Activated CD4-positive, alpha-beta T cell treated with anti-CD3 and anti-CD28 coated beads, Interleukin-2, Interleukin-6, amounts not matched to agents 100 ng/mL and 50 ng/mL, durations not matched to agents 16 hours and 8 hours (primary cell): ENCODE measurements at regions not wholly inside any gene's neighbourhood (a gene's known extent, or its start where the extent isn't known, plus 50 kb on each side); places are given as distances from the start of the nearest gene placed in this dataset.

ENCODE experiments used
- DNase-seq: peaks from one replicate; pipeline ENCODE4 v3.0.0-alpha.2; 2020

DNA sequence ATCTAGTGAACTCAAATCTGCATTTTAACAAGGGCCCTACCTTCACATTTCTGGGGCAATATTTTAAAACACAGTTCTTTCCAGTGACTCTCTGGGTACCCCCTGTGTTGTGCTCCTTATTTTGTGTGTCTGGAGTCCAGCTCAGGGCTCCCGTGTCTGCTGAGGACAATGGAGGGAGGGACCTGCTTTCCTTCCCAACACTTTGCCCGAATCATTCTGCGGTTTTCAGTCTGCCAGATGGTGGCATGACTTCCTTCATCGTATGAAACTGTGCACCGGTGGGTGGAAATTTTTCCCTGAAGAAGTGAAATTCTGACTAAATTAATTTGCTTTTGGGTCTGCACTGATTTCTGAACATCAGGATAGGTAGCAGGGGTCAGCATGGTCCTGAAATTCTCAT lies 153.6 kb upstream of the CD180 start:
- no peak for DNase-seq

DNA sequence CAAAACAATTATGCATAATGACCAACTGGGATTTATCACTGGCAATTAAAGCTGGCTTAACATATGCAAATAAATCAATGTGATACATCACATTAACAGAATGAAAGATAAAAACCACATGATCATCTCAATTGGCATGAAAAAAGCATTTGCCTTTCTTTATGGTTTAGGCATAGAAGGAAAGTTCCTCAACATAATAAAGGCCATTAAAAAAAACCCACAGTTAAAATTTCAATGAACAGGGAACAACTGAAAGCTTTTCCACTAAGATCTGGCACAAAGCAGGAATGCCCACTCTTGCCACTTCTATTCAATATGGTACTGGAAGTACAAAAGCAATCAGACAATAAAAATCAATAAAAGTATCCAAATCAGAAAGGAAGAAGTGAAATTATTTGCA lies 151.2 kb upstream of the CD180 start:
- DNase-seq = no peak

DNA sequence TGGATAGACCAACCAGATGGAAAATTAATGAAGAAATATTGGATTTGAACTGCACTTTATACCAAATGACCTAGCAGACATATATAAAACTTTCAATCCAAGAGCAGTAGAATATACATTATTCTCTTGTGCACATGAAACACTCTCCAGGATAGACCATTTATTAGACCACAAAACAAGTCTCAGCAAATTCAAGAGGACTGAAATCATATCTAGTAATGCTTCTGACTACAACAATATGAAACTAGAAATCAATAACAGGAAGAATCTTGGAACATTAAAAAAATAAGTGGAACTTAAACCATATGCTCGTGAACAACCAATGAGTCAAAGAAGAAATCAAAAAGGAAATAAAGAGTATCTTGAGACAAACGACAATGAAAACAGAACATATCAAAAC lies 150.0 kb upstream of the CD180 start:
- DNase-seq = no peak

DNA sequence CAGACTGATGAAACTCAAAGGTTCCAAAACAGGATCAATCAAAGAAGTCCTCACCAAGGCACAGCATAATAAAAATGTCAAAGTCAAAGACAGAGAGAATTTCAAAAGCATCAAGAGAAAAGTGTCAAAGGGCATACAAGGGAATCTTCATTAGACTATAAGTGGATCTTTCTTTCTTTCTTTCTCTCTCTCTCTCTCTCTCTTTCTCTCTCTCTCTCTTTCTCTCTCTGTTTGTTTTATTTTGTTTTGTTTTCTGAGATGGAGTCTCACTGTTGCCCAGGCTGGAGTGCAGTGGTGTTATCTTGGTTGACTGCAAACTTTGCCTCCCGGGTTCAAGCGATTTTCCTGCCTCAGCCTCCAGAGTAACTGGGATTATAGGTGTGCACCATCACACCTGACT lies 148.3 kb upstream of the CD180 start:
- DNase-seq = no peak

DNA sequence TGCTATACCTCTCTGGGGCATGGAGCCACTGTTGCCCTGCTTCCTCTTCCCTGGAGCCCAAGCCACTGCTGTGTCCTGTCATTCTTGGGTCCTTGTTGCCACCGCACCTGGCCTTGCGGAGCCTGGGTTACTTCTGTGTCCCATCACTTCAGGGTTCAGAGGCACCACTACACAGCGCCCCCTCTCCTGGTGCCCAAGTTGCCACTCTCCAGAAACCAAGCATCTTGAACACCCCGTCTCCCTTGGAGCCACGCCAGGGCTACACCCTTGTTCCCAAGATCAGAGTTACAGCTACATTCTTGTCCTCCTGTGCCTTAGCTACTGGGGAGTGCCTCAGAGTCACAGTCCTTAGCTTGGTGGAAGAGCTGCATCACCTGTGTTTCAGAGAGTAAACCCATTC lies 147.2 kb upstream of the CD180 start:
- DNase-seq = no peak

DNA sequence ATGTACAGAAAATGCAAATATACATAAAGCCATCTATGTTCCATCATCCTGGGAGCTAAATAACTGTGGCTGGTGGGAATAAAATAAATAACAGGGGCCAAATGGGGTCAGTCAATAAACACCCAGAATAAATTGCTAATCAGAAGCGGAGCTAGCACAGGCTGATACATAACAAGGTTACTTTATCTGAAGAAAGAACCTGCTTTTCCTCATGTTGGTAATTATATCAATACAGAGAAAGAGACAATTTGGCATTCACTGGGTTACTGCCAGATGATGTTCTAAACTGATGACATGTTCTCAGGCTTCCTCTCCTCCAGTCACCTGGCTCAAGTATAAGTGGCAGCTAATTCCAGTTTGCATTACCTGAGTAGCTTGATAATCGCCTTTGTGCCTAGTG lies 144.9 kb upstream of the CD180 start:
- DNase-seq = no peak

DNA sequence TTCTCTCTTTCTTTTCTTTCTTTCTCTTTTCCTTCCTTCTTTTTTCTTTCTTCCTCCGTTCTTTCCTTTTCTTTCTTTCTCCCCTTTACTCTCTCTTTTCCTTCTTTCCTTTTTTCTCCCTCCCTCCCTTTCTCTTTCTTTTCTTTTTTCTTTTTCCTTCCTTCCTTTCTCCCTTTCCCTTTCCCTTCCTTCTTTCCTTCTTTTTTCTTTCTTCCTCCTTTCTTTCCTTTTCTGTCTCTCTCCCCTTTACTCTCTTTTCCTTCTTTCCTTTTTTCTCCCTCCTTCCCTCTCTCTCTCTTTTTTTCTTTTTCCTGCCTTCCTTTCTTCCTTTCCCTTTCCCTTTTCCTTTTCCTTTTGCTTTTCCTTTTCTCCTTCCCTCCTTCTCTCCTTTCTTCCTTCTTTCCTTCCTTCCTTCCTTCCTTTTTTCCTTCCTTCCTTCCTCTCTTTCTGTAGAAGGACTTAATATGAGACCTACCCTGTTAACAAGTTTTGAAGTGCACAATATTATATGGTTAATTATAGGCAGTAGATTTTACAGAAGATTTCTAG lies 142.7 kb upstream of the CD180 start:
- DNase-seq = no peak

DNA sequence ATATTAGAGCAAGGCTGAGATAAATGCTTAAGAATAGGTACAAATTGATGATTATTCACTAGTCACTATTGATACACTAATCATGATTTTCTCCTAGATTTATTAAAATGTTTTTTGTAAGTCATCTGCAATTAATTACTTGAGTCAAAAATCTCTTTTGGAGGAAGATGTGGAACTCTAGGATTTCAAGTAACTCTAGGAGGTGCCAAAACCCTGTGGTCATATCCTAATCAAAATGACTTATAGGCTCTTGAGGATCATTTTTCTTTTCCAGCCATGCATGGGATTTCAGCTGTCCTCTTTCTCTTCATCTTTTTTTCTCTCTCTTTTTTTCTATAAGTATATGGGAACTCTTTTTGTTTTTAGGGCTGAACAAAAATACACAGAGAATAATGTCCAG lies 141.8 kb upstream of the CD180 start:
- DNase-seq = no peak

DNA sequence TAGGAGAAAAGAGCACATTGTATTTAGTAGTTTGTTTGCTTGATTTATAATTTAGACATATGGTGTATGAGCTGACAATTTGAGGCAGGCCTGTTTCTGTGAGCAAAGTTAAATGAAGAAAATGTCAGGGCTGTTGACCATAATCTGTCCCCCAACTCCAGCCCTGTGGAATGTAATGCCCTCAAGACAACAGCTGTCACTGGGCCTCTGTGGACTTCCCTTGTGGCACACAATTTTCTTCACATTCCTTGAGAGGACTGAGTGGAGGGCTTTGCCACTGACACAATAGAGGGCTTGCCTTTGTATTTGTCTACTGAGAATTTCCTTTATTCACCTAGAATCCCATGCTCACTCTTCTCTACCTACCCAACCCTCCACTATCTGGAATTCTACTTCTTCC lies 141.2 kb upstream of the CD180 start:
- no peak for DNase-seq

DNA sequence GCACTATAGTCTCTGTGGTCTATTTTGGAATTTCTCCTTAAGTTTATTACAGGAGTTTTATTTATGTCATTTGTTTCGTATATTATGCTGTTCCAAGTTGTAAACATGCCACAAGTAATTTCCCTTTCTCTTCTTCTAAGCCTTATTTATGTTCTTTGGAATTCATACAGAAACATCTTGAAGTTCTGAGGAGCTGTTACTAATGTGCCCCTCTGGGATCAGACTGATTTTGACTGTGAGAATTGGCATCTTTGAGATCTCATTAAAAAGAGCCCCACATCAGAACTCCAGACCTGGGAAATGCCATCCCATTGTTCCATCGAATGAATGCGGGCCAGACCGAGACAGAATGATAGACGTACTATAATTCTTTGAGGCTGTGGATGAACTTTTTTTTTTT lies 138.8 kb upstream of the CD180 start:
- no peak for DNase-seq

DNA sequence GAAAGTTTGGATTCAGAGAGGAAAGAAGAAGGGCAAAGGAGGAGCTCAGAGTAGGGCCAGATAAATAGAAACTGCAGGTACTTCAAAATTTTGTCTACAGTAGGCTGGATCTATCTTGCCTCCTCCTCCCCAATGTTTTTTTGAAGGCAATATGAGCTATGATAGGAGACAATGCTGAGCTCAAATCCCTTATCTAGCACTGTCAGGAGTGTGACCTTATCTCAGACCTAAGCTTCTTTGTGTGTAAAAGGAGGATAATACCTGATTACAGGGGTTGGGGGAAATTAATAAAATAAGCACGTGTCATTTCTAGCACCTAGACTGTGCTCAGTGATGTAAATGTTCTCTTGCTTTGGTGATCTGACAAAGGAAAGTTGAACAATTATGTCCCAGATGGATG lies 137.8 kb upstream of the CD180 start:
- no peak for DNase-seq

DNA sequence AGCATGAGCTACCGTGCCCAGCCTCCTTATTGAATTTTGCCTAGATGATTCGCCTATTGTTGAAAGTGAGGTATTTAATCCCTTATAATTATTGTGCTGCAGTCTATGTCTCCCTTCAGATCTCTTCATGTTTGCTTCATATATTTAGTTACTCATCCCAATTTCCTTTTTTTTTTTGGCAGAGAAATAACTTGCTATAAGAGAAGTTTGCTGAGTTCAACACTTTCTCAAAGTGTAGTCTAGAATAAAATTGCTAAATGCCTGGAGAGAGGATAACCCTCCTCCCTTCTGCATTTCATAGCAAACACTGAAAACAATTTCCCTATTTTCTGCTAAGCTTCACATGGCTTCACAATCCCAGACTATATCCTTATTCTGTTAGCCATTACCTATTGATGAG lies 136.6 kb upstream of the CD180 start:
- no peak for DNase-seq

DNA sequence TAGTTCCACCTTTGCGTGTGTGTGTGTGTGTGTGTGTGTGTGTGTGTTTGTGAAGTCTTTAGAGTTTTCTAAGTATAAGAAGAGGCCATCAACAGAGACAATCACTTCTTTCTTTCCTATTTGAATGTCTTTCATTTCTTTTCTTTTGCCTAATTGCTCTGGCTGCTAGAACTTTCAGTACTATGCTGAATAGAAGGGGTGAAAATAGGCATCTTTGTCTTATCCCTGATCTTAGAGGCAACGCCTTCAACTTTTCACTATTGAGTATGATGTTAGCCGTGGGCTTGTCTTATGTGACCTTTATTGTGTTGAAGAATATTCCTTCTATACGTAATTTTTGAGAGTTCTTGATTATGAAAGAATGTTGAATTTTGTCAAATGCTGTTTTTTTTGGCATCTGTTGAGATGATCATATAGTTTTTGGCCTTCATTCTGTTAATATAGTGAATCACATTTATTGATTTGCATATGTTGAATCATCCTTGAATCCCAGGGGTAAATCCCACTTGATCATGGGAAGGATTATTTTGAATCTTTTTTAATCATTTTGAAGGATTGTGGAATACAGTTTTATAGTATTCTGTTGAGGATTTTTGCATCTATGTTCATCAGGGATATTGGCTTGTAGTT lies 134.8 kb upstream of the CD180 start:
- DNase-seq = no peak

DNA sequence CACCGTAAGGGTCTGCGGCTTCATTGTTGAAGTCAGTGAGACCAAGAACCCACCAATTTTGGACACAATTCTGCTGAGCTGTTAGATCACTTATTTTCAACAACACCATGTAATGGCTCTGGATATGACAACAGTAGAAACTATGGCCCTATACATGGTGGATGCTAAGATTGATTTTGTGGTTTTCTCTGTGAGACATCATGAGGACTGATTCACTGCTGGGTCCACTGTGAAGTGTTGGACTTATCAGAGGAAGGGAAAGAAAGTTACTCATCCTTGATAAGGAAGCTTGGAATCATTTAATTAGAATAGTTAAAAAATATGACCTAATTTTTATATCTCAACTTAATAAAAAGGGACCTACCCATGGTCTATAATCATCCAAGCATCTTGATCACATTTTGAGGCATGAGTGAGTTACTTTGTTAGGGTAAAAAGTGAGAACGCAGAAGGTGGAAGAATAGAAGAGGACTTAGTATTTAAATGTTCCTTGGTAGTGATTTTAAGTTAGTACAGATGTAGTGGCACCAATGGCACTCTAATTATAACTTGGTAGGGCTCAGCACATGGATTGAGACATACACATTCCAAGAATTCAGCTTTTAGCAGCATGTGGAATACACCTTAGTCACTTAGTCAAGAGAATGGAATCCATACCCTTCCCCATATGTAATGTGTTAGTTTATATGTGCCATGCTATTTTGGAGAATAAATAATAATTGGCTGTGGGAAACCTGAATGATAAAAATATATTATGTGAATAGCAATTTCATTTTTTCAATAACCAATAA lies 123.5 kb upstream of the CD180 start:
- no peak for DNase-seq

DNA sequence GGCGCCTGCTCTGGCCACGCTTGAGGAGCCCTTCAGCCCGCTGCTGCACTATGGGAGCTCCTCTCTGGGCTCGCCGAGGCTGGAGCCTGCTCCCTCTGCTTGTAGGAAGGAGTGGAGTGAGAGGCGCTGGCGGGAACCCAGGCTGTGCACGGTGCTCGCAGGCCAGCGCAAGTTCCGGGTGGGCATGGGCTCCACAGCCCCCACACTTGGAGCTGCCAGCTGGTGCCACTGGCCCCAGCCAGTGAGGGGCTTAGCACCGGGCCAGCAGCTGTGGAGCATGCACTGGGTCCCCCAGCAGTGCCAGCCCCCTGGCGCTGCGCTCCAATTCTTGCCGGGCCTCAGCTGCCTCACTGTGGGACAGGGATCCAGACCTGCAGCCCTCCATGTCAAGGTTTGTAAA lies 122.1 kb upstream of the CD180 start:
- no peak for DNase-seq

DNA sequence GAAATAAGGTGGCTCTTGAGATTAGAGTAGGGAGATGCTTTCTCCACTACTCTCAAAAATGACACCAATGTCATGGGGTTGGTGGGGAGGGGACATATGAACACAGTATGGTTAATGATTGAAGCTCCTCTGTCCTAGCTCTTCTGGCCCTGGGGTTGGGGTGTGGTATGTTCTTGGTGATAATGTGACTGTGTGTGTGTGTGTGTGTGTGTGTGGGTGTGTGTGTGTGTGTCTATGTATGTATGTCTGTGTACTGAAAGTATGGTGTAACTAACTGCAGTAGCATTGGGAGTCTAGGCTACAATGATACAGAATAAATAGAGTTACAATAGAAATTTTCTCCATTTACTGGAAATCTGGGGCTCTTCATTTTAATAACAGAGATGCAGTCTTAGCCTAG lies 121.0 kb upstream of the CD180 start:
- DNase-seq = no peak

DNA sequence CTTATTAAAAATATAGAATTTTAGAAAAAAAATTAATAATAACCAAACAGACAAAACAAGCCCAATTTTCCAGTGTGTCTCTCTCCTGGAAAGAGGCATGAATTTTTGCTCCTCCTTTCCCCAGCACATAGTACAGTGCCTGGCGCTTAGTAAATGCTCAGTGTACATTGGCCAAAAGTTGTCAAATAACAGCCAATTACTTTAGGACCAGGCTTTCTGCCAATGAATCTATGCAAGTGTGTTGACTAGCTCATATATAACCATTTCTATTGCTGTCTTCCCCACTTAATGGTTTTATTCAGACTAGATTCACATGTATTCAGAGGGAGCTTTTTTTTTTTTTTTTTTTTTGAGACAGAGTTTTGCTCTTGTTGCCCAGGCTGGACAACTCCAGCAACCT lies 120.1 kb upstream of the CD180 start:
- no peak for DNase-seq

DNA sequence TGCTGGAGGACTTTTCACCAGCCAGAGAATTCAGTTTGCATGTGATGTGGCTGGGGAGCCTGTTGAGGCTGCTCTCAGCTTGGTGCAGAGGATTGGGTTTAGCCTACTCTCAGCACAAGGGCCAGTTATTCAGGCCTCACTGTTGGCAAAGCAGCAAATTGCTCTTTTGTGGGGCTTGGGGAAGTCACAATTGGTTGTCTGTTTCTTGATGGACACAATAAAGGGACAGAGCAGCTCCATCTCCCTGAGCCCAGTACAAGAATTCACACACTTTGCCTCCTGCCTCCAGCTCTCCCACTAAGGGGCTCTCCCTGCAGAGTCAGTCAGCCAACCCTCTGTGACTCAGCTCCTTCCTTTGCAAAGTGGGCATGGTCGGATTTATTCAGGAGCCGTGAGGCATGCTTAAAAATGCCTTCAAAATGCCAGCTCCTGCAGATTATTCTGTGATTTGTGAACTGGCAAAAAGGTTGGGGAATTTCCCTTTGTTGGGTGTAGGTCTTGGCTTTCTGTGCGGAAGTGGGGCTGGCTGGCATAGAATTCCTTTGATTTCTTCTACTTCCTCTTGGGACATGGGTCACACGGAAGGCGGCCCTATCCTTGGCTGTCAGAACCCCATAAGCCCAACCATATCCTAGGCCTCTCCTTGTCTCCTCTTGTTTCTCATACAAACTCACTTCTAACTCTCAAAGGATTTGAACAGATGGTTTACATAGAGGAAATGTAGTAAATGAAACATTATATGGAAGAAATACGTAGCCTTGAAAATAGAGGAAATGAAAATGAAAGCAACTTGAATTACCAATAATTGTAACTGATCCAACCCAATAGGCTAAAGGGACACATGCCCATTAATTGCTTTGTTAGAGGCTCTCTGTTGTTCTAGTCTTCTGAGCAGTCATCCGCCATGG lies 118.7 kb upstream of the CD180 start:
- no peak for DNase-seq

DNA sequence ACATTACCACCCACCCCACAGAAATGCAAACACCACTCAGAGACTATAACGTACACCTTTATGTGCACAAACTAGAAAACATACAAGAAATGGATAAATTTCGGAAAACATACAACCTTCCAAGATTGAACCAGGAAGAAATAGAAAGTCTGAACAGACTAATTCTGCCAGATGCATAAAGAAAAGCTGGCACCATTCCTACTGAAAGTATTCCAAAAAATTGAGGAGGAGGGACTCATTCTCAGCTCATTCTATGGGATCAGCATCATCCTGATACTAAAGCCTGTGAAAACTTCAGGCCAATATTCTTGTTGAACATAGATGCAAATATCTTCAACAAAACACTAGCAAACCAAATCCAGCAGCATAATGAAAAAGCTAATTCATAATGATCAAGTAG lies 115.1 kb upstream of the CD180 start:
- DNase-seq = no peak

DNA sequence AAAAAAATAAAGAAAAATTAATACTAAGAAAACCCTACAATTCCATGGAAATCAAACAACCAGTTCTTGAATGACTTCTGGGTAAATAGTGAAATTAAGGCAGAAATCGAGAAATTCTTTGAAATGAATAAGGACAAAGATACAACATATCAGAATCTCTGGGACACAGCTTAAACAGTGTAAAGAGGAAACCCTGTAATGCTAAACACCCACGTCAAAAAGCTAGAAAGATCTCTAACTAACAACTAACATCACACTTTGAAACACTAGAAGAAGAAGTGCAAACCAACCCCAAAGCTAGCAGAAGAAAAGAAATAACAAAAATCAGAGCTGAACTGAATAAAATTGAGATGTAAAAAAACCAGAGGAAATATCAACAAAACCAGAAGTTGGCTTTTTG lies 114.6 kb upstream of the CD180 start:
- DNase-seq = no peak

DNA sequence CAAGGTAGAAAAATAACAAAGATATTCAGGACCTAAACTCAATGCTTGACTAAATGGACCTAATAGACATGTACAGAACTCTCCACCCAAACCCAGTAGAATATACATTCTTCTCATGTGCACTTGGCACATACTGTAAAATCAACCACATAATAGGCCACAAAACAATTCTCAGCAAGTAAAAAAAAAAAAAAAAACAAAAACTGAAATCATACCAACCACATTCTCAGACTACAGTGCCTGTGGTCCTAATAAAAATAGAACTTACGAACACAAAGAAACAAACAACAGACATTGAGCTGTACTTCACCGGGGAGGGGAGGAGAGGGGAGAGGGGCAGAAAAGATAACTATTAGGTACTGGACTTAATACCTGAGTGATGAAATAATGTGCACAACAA lies 114.1 kb upstream of the CD180 start:
- no peak for DNase-seq

DNA sequence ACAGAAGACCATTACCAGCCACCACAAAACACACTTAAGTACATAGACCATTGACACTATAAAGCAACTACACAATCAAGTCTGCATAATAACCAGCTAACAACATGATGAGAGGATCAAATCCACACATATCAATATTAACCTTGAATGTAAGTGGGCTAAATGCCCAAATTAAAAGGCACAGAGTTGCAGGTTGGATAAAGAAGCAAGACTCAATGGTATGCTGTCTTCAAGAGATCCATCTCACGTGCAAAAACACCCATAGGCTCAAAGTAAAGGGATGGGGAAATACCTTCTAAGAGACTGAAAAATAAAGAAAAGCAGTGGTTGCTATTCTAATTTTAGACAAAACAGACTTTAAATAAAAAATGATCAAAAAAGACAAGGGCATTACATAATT lies 113.6 kb upstream of the CD180 start:
- DNase-seq = no peak

DNA sequence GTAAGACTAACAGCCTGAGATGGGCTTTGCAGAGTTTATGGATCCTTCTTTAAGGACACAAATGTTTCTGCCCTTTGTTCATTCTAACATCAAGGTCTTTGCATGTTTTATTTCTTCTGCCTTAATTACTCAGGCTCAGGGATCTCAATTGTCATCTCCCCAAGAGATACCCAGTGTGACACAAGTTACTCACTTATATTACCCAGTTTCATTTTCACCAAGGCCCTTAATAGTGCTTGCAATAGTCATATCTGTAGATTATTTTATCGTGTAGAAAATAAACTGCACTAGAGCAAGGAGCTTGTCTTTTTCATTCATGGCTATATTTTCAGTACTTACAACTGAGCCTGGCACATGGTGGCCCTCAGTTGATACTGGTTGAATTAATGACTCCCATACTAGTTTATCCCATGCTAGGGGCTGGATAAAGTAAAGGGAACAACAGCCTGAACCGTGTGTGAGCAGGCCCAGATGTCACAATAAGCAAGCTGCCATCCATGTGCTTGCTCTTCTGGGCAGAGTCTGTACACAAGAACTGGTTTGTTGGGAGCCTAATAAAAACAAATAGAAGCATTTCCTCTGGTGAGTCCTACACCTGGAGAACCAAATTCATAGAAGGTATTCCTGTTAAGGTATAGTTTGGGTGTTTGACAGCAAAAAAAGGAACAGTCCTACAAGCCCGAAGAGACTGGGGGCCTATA lies 112.5 kb upstream of the CD180 start:
- no peak for DNase-seq
